Thoracic aorta (tissue), 2 donors: ENCODE measurements at regions not wholly inside any gene's neighbourhood (a gene's known extent, or its start where the extent isn't known, plus 50 kb on each side); places are given as distances from the start of the nearest gene placed in this dataset.

Experiments used
- ATAC-seq: fragments of 150-250 bp; one replicate; pipeline ENCODE4 v1.8.0; 2017; ENCODE audit warnings: low read depth; ENCODE audit not compliant: insufficient number of reproducible peaks, low FRiP score
- DNase-seq: peaks from one replicate; pipeline ENCODE4 v3.0.0-alpha.2; 2020; ENCODE audit warnings: low spot score
- H3K27ac ChIP-seq, 2 donors: fragments of 200-600 bp; sonication (generic); 1 replicate in 1 of 2; 2 replicates in 1 of 2; pipeline ENCODE4 v1.5.1; 2016; ENCODE audit warnings: mild to moderate bottlenecking in 2 of 2, moderate library complexity in 2 of 2
- H3K27me3 ChIP-seq: fragments of 200-600 bp; sonication (generic); replicated peaks from 2 replicates; pipeline ENCODE4 v1.6.0; 2016; ENCODE audit warnings: mild to moderate bottlenecking; ENCODE audit not compliant: insufficient read depth
- H3K36me3 ChIP-seq: fragments of 200-600 bp; sonication (generic); one replicate; pipeline ENCODE4 v1.5.1; 2016
- H3K4me1 ChIP-seq, 2 donors: fragments of 200-600 bp; sonication (generic); 1 replicate in 1 of 2; 2 replicates in 1 of 2; pipeline versions ENCODE4 v1.5.1 to v1.6.0; 2016; ENCODE audit warnings: low read depth in 2 of 2, mild to moderate bottlenecking in 1 of 2; ENCODE audit not compliant: control insufficient read depth in 1 of 2
- H3K4me3 ChIP-seq: fragments of 200-600 bp; sonication (generic); 2 replicates; pipeline ENCODE4 v1.5.1; 2016; ENCODE audit warnings: mild to moderate bottlenecking
- H3K9me3 ChIP-seq: fragments of 200-600 bp; sonication (generic); 2 replicates; pipeline ENCODE4 v1.5.1; 2016
- CTCF ChIP-seq: fragments of 200-600 bp; sonication (generic); IDR thresholded peaks from one replicate; pipeline ENCODE4 v1.5.1; 2019; ENCODE audit warnings: antibody characterized with exemption

GRCh38 chr4:92045718-92046117, 258.0 kb upstream of the GRID2 start:
- Histone ChIP-seq H3K27ac (no peak overlapping the region), H3K36me3 (no peaks in the 10 kb centered on the region), H3K4me3 (no peak overlapping the region), H3K27me3 (no peaks in the 10 kb centered on the region), H3K9me3 (no peaks in the 10 kb centered on the region), H3K4me1 (no peaks in the 10 kb centered on the region)
- DNase-seq (no peak), ATAC-seq (no peak)
- TF ChIP-seq CTCF: no peak

DNA sequence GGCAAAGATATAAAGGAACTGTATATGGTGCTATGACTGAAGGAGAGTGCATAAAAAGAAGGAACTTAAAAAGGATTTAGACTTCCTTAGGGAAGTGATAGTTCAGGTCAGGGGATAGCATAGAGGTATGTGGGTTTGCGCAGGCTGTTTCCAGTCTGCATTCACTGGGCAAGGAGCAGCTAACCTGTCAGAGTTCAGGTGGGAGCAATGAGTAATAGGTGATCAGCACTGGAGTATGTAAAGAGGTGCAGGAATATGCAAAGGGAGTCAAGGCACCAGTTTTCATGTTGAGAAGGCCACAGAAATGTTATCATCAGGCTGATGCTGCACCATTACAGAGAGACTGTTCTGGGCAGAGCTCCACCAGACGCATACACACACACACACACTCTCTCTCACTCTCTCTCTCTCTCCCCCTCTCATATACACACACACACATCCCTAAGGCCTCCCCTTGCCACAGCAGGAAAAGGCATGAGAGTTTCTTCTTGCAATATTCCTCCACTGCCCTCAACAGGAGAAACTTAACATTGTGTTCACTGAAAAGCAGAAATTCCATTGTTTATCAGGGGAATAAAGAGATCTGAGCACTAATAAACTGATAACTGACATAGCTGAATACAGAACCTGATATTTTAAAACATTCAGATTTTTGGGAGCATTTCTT, 256.4 kb upstream of the GRID2 start:
- Histone ChIP-seq H3K27ac (no peak overlapping the region), H3K36me3 (no peaks in the 10 kb centered on the region), H3K4me3 (no peak overlapping the region), H3K9me3 (no peaks in the 10 kb centered on the region), H3K27me3 (no peaks in the 10 kb centered on the region), H3K4me1 (no peaks in the 10 kb centered on the region)
- TF ChIP-seq CTCF: no peak
- ATAC-seq (no peak), DNase-seq (no peak)

GRCh38 chr4:92050875-92051274, 252.9 kb upstream of the GRID2 start:
- DNase-seq: no peak
- TF ChIP-seq CTCF: no peak
- no peak overlapping the region for H3K27ac ChIP-seq
- H3K4me3 ChIP-seq: no peak overlapping the region
- no peak for ATAC-seq
- peaks cover 3% of the 10 kb centered on the region for H3K9me3 ChIP-seq
- no peaks in the 10 kb centered on the region for H3K27me3 ChIP-seq
- H3K4me1 ChIP-seq: no peaks in the 10 kb centered on the region
- H3K36me3 ChIP-seq: no peaks in the 10 kb centered on the region

- Histone ChIP-seq H3K9me3 (no peaks in the 10 kb centered on the region), H3K36me3 (no peaks in the 10 kb centered on the region), H3K27ac (no peak overlapping the region), H3K4me1 (no peaks in the 10 kb centered on the region), H3K27me3 (no peaks in the 10 kb centered on the region), H3K4me3 (no peak overlapping the region)
- DNase-seq (no peak), ATAC-seq (no peak)
- TF ChIP-seq CTCF: no peak
Measured at GRCh38 chr4:92059615-92060014, 244.2 kb upstream of the GRID2 start.

DNA sequence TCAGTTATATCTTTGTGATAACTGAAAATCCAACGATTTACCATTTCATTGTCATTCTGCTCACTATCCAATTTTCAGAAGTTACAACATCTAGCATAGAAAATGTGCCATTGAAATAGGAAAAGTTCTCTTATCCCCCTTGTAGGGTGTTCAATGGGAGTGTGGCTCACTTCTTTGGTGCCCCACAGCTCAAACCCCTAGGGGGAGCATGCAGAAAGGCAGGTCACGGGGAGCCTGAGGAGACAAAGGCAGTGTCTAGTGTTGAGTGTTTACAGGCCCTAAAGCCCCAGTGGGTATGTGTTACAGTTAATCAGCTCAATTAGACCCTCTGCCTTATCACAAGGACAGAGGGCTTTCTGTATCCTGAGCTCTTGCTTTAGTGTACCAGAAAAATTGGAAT, 243.4 kb upstream of the GRID2 start:
- TF ChIP-seq CTCF: no peak
- no peak overlapping the region for H3K27ac ChIP-seq
- H3K4me1 ChIP-seq: no peaks in the 10 kb centered on the region
- H3K27me3 ChIP-seq: no peaks in the 10 kb centered on the region
- no peaks in the 10 kb centered on the region for H3K36me3 ChIP-seq
- ATAC-seq (no peak), DNase-seq (no peak)
- no peaks in the 10 kb centered on the region for H3K9me3 ChIP-seq
- no peak overlapping the region for H3K4me3 ChIP-seq
